ENCODE measurements at regions not wholly inside any gene's neighbourhood (a gene's known extent, or its start where the extent isn't known, plus 50 kb on each side); places are given as distances from the start of the nearest gene placed in this dataset.

DNA sequence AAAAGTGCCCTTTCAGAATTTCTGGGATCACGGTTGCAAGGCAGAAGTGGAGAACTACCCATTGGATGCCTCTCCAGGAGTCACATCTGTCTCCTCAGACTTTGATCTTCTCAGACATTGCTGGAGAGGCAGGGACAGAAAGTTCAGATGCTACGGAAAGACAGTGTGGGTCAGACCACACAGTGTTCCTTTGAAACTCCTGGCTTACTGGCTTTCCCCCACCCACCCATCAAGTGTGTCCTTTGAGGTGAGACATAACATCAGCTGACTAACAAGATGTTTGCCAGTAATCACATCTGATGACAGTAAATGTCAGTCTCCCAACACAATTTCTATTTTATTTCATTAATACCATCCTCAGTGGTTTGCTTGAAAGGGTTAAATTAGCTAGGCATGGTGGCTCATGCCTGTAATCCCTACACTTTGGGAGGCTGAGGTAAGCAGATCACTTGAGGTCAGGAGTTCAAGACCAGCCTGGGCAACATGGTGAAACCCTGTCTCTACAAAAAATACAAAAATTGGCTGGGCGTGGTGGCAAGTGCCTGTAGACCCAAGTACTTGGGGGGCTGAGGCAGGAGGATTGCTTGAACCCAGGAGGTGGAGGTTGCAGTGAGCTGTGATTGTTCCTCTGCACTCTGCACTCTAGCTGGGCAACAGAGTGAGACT, 67.2 kb upstream of the SNX9 start:
- H3K27me3 ChIP-seq (ENCODE audit: insufficient read depth, low read length), result no peaks in the 10 kb centered on the region

More for the DNA sequence above, 67.2 kb upstream of the SNX9 start:
- Histone ChIP-seq H3K4ac (ENCODE audit: low read depth, low read length) (no peak overlapping the region), H3K4me2 (ENCODE audit: insufficient read depth, insufficient read length, low read length) (no peak overlapping the region), H3T11ph (ENCODE audit: low read length) (no peak overlapping the region), H2BK12ac (ENCODE audit: insufficient read length, low read depth, low read length) (no peak overlapping the region), H3K4me1 (ENCODE audit: insufficient read depth, low read length) (peaks cover 5% of the 10 kb centered on the region; the same call in 1 of the 2 replicates), H3K56ac (ENCODE audit: insufficient read length, low read depth, low read length) (no peak overlapping the region), H4K8ac (replicated peaks; ENCODE audit: insufficient read length, low read depth, low read length) (no peak overlapping the region), H2BK20ac (ENCODE audit: low read depth, low read length, poor library complexity, severe bottlenecking) (no peak overlapping the region), H2BK15ac (ENCODE audit: low read depth, low read length) (no peak overlapping the region), H4K91ac (ENCODE audit: insufficient read length, low read depth, low read length) (no peak overlapping the region), H3K27ac (ENCODE audit: insufficient read length, low read depth, low read length) (no peak overlapping the region), H3K79me2 (ENCODE audit: insufficient read depth, low read length) (no peaks in the 10 kb centered on the region), H2AFZ (ENCODE audit: low read length) (no peak overlapping the region), H3K9me3 (ENCODE audit: control insufficient read depth, low read depth, low read length) (peaks cover 4% of the 10 kb centered on the region), H3K23me2 (ENCODE audit: insufficient read length, low read depth, low read length, poor library complexity, severe bottlenecking) (no peaks in the 10 kb centered on the region), H4K5ac (ENCODE audit: insufficient read length, low read depth, low read length) (no peak overlapping the region), H3K18ac (ENCODE audit: insufficient read length, low read depth, low read length) (no peak overlapping the region), H3K14ac (ENCODE audit: insufficient read depth, low read length) (no peak overlapping the region), H3K79me1 (ENCODE audit: insufficient read depth, low read depth, low read length, poor library complexity, severe bottlenecking) (no peaks in the 10 kb centered on the region), H2BK120ac (ENCODE audit: low read depth, low read length, poor library complexity, severe bottlenecking) (no peak overlapping the region), H3K23ac (ENCODE audit: insufficient read length, low read depth, low read length) (no peak overlapping the region), H3K9ac (ENCODE audit: extremely low read depth, insufficient read length, low read length) (no peak overlapping the region), H2AK5ac (ENCODE audit: insufficient read length, low read length) (no peak overlapping the region), H2BK5ac (ENCODE audit: insufficient read length, low read length) (no peak overlapping the region), H4K20me1 (ENCODE audit: control insufficient read depth, insufficient read depth, insufficient read length) (no peaks in the 10 kb centered on the region)
- Mint-ChIP-seq H3K27ac (peak overlapping the region in 2 of 3 experiments; percentile 54 to 87; a peak in 2 of 7 replicates), H3K9me3 (peaks cover 22 to 36% of the 10 kb centered on the region in 2 experiments), H3K36me3 (ENCODE audit: insufficient read depth in 1 of 3, low read depth in 3 of 3) (peaks cover 4 to 36% (median 33%) of the 10 kb centered on the region in 3 experiments), H3K4me3 (no peak overlapping the region), H3K27me3 (ENCODE audit: low read depth) (peaks cover 44% of the 10 kb centered on the region), H3K4me1 (peaks cover 34 to 51% of the 10 kb centered on the region in 2 experiments)
- no peak for DNase-seq
- no CpG with 5 or more reads among the region's 3 CpGs for WGBS (ENCODE audit: extremely low coverage, insufficient read length, low lambda C conversion rate)
- TF ChIP-seq, protein P1, sequence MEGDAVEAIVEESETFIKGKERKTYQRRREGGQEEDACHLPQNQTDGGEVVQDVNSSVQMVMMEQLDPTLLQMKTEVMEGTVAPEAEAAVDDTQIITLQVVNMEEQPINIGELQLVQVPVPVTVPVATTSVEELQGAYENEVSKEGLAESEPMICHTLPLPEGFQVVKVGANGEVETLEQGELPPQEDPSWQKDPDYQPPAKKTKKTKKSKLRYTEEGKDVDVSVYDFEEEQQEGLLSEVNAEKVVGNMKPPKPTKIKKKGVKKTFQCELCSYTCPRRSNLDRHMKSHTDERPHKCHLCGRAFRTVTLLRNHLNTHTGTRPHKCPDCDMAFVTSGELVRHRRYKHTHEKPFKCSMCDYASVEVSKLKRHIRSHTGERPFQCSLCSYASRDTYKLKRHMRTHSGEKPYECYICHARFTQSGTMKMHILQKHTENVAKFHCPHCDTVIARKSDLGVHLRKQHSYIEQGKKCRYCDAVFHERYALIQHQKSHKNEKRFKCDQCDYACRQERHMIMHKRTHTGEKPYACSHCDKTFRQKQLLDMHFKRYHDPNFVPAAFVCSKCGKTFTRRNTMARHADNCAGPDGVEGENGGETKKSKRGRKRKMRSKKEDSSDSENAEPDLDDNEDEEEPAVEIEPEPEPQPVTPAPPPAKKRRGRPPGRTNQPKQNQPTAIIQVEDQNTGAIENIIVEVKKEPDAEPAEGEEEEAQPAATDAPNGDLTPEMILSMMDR (conservative IDR thresholded peaks at IDR 0.05), result no peak
